HepG2 (cell line): ENCODE measurements at regions not wholly inside any gene's neighbourhood (a gene's known extent, or its start where the extent isn't known, plus 50 kb on each side); places are given as distances from the start of the nearest gene placed in this dataset.

Experiments
- ATAC-seq: fragments of 200-7000 bp; cut with Tn5 transposase; 3 replicates; pipeline ENCODE4 v1.9.1; 2020; ENCODE audit warnings: mild to moderate bottlenecking, moderate library complexity
- BruUV-seq: library from RNA; stranded (reverse); fragments of 400-500 nt; replicated peaks from 2 replicates; lab custom pipeline; 2021; lab: Mats Ljungman, UMichigan
- CTCF ChIA-PET: fragments of 300-600 bp; formaldehyde crosslinking; extraction: SDS; loops from one replicate; lab custom pipeline; 2021; ENCODE audit warnings: low total read pairs, inconsistent platforms, low intra/inter-chr PET ratio; lab: Yijun Ruan, JAX
- POLR2A ChIA-PET: fragments of 350-600 bp; sonication (Branson Sonifier 250); formaldehyde crosslinking; loops from one replicate; lab custom pipeline; 2020; ENCODE audit warnings: antibody characterized with exemption, inconsistent platforms; lab: Yijun Ruan, JAX
- DNase-seq: peaks from one replicate; pipeline ENCODE4 v3.0.0-alpha.2; 2015; ENCODE audit warnings: low spot score
- FAIRE-seq: peaks from 3 replicates; lab custom pipeline; 2011; peaks lifted over from hg19 to GRCh38; lab: Jason Lieb, UNC
- H2AFZ ChIP-seq: one replicate; pipeline ENCODE4 v1.6.1; 2011; ENCODE audit warnings: low read length, inconsistent platforms
- H3K27ac ChIP-seq: fragments of 300-600 bp; 3 replicates; pipeline ENCODE4 v1.8.0; 2011; ENCODE audit warnings: mixed run types, mild to moderate bottlenecking, mixed read lengths, low read length, inconsistent platforms; ENCODE audit not compliant: insufficient read depth; ENCODE audit errors: extremely low read length
- H3K27me3 ChIP-seq, 2 experiments: fragments of 200-600 bp in 1 of 2; 2 replicates in 1 of 2; 3 replicates in 1 of 2; pipeline versions ENCODE4 v1.6.0 to v1.8.0; 2011; ENCODE audit warnings: low read length in 2 of 2, mild to moderate bottlenecking in 2 of 2, moderate library complexity in 2 of 2, inconsistent platforms in 1 of 2; ENCODE audit not compliant: insufficient read depth in 2 of 2, control insufficient read depth in 1 of 2
- H3K36me3 ChIP-seq, 2 experiments: fragments of 200-600 bp in 1 of 2; replicated peaks in 1 of 2; 2 replicates in 1 of 2; 3 replicates in 1 of 2; pipeline versions ENCODE4 v1.5.1 to v1.8.0; 2011; ENCODE audit warnings: low read length in 2 of 2, inconsistent platforms in 1 of 2; ENCODE audit not compliant: insufficient read depth in 2 of 2, control insufficient read depth in 1 of 2
- H3K4me1 ChIP-seq: 2 replicates; pipeline ENCODE4 v1.5.1; 2012; ENCODE audit warnings: low read length, inconsistent platforms; ENCODE audit not compliant: insufficient read depth
- H3K4me2 ChIP-seq: 2 replicates; pipeline ENCODE4 v1.6.0; 2011; ENCODE audit warnings: low read depth, low read length, inconsistent platforms
- H3K4me3 ChIP-seq, 3 experiments: fragments of 200-600 bp in 1 of 3; sonication (generic), shearing (Covaris generic) in 1 of 3; replicated peaks in 1 of 3; 2 replicates each; pipeline ENCODE4 v1.5.1; 2011 to 2016; ENCODE audit warnings: low read length in 3 of 3, inconsistent platforms in 2 of 3, low read depth in 2 of 3, mild to moderate bottlenecking in 2 of 3, control low read depth in 1 of 3, mixed read lengths in 1 of 3; ENCODE audit not compliant: insufficient read depth in 1 of 3
- H3K79me2 ChIP-seq: one replicate; pipeline ENCODE4 v1.6.1; 2011; ENCODE audit warnings: low read length, inconsistent platforms; ENCODE audit not compliant: insufficient read depth
- H3K9ac ChIP-seq: 2 replicates; pipeline ENCODE4 v1.6.0; 2011; ENCODE audit warnings: mild to moderate bottlenecking, low read depth, low read length, inconsistent platforms; ENCODE audit not compliant: insufficient read depth
- H3K9me3 ChIP-seq: 2 replicates; pipeline ENCODE4 v1.5.1; 2012; ENCODE audit warnings: mild to moderate bottlenecking, low read length
- H4K20me1 ChIP-seq: 2 replicates; pipeline ENCODE4 v1.6.0; 2011; ENCODE audit warnings: inconsistent platforms, mild to moderate bottlenecking, low read length, moderate library complexity; ENCODE audit not compliant: insufficient read depth
- KLF6 ChIP-seq: IDR thresholded peaks from 2 replicates; pipeline ENCODE4 v1.8.0; 2016; ENCODE audit warnings: missing biosample characterization, missing genetic modification reagents
- MED1 ChIP-seq: sonication (generic); formaldehyde crosslinking; IDR thresholded peaks from 2 replicates; pipeline ENCODE4 v1.4.0; 2020; ENCODE audit warnings: missing genetic modification reagents
- ZBTB42 ChIP-seq: sonication (generic); formaldehyde crosslinking; IDR thresholded peaks from 2 replicates; pipeline ENCODE4 v1.5.0; 2020; ENCODE audit warnings: mild to moderate bottlenecking, missing genetic modification reagents
- ZNF550 ChIP-seq: sonication (generic); formaldehyde crosslinking; IDR thresholded peaks from 2 replicates; pipeline ENCODE4 v1.4.0; 2020; ENCODE audit warnings: mild to moderate bottlenecking, missing genetic modification reagents, borderline replicate concordance
- ZNF720 ChIP-seq: sonication (generic); formaldehyde crosslinking; IDR thresholded peaks from 2 replicates; pipeline ENCODE4 v1.4.0; 2020; ENCODE audit warnings: missing genetic modification reagents
- WGBS: methylation state at CpG from one replicate; pipeline ENCODE4 v1.1.6; 2017; ENCODE audit warnings: low lambda C conversion rate; 5-methylcytosine and 5-hydroxymethylcytosine counted together
- in situ Hi-C: cut with HindIII; loops from 2 replicates; pipeline ENCODE4 v1.10.0; 2017; ENCODE audit warnings: low pct_unique_long_range_greater_than_20kb; ENCODE audit not compliant: extremely low pct_ligation_motif_present
- intact Hi-C: fragments of 100-400 bp; cut with micrococcal nuclease; formaldehyde crosslinking; loops from one replicate; pipeline ENCODE4 v1.10.0; 2022; ENCODE audit not compliant: unreplicated experiment
- TF ChIP-seq, protein P1 (sequence below): sonication (generic); formaldehyde crosslinking; conservative IDR thresholded peaks from 2 replicates; pipeline ENCODE4 v1.4.0; 2020; ENCODE audit warnings: missing genetic modification reagents
- TF ChIP-seq, protein P2 (sequence below): sonication (generic); formaldehyde crosslinking; IDR thresholded peaks from 2 replicates; pipeline ENCODE4 v1.4.0; 2020; ENCODE audit warnings: missing genetic modification reagents, borderline replicate concordance

DNA sequence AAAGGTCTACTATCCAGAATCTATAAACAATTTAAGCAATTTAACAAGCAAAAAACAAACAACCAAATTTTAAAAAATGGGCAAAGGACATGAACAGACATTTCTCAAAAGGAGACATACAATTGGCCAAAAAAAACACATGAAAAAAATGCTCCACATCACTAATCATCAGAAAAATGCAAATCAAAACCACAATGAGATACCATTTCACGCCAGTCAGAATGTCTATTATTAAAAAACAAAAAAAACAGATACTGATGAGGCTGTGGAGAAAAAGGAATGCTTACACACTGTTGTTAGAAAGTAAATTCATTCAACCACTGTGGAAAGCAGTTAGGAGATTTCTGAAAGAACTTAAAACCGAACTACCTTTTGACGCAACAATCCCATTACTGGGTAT lies 66.4 kb upstream of the SESTD1 start:
- H3K9ac ChIP-seq, result no peak overlapping the region
- H3K79me2 ChIP-seq, result no peaks in the 10 kb centered on the region
- H3K4me3 ChIP-seq, result no peak overlapping the region
- H2AFZ ChIP-seq, result no peak overlapping the region
- whole genome bisulfite sequencing, result 52% methylated on average over 3 of the region's 3 CpGs
- no peak overlapping the region for H3K4me2 ChIP-seq
- CTCF ChIA-PET, result no interaction called here
- no peaks in the 10 kb centered on the region for H4K20me1 ChIP-seq
- intact Hi-C loops, result no loop called here
- no peak overlapping the region for H3K27ac ChIP-seq
- 0 out of 5 replicates have a peak, but pooled peaks cover 0 to 5% of the 10 kb centered on the region in 2 experiments for H3K27me3 ChIP-seq
- no TSS peak for BruUV-seq
- in situ Hi-C loops, result no loop called here
- ATAC-seq (no peak), FAIRE-seq (peak; percentile 54), DNase-seq (no peak)
- POLR2A ChIA-PET, result no interaction called here
- no peak for TF ChIP-seq ZBTB42 (CRISPR knock-in tag)
- TF ChIP-seq, protein P1, sequence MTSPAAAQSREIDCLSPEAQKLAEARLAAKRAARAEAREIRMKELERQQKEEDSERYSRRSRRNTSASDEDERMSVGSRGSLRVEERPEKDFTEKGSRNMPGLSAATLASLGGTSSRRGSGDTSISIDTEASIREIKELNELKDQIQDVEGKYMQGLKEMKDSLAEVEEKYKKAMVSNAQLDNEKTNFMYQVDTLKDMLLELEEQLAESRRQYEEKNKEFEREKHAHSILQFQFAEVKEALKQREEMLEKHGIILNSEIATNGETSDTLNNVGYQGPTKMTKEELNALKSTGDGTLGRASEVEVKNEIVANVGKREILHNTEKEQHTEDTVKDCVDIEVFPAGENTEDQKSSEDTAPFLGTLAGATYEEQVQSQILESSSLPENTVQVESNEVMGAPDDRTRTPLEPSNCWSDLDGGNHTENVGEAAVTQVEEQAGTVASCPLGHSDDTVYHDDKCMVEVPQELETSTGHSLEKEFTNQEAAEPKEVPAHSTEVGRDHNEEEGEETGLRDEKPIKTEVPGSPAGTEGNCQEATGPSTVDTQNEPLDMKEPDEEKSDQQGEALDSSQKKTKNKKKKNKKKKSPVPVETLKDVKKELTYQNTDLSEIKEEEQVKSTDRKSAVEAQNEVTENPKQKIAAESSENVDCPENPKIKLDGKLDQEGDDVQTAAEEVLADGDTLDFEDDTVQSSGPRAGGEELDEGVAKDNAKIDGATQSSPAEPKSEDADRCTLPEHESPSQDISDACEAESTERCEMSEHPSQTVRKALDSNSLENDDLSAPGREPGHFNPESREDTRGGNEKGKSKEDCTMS (CRISPR knock-in tag), result no peak
- TF ChIP-seq, protein P2, sequence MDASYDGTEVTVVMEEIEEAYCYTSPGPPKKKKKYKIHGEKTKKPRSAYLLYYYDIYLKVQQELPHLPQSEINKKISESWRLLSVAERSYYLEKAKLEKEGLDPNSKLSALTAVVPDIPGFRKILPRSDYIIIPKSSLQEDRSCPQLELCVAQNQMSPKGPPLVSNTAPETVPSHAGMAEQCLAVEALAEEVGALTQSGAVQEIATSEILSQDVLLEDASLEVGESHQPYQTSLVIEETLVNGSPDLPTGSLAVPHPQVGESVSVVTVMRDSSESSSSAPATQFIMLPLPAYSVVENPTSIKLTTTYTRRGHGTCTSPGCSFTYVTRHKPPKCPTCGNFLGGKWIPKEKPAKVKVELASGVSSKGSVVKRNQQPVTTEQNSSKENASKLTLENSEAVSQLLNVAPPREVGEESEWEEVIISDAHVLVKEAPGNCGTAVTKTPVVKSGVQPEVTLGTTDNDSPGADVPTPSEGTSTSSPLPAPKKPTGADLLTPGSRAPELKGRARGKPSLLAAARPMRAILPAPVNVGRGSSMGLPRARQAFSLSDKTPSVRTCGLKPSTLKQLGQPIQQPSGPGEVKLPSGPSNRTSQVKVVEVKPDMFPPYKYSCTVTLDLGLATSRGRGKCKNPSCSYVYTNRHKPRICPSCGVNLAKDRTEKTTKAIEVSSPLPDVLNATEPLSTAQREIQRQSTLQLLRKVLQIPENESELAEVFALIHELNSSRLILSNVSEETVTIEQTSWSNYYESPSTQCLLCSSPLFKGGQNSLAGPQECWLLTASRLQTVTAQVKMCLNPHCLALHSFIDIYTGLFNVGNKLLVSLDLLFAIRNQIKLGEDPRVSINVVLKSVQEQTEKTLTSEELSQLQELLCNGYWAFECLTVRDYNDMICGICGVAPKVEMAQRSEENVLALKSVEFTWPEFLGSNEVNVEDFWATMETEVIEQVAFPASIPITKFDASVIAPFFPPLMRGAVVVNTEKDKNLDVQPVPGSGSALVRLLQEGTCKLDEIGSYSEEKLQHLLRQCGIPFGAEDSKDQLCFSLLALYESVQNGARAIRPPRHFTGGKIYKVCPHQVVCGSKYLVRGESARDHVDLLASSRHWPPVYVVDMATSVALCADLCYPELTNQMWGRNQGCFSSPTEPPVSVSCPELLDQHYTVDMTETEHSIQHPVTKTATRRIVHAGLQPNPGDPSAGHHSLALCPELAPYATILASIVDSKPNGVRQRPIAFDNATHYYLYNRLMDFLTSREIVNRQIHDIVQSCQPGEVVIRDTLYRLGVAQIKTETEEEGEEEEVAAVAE (CRISPR knock-in tag), result no peak
- no peak for TF ChIP-seq MED1 (CRISPR knock-in tag)
- TF ChIP-seq KLF6, result no peak
- no peak for TF ChIP-seq ZNF550 (CRISPR knock-in tag)
- TF ChIP-seq ZNF720 (CRISPR knock-in tag), result no peak
- no peaks in the 10 kb centered on the region for H3K9me3 ChIP-seq
- H3K4me1 ChIP-seq, result peaks cover 11% of the 10 kb centered on the region
- no peaks in the 10 kb centered on the region for H3K36me3 ChIP-seq
